ENCODE measurements at regions not wholly inside any gene's neighbourhood (a gene's known extent, or its start where the extent isn't known, plus 50 kb on each side); places are given as distances from the start of the nearest gene placed in this dataset.

DNA sequence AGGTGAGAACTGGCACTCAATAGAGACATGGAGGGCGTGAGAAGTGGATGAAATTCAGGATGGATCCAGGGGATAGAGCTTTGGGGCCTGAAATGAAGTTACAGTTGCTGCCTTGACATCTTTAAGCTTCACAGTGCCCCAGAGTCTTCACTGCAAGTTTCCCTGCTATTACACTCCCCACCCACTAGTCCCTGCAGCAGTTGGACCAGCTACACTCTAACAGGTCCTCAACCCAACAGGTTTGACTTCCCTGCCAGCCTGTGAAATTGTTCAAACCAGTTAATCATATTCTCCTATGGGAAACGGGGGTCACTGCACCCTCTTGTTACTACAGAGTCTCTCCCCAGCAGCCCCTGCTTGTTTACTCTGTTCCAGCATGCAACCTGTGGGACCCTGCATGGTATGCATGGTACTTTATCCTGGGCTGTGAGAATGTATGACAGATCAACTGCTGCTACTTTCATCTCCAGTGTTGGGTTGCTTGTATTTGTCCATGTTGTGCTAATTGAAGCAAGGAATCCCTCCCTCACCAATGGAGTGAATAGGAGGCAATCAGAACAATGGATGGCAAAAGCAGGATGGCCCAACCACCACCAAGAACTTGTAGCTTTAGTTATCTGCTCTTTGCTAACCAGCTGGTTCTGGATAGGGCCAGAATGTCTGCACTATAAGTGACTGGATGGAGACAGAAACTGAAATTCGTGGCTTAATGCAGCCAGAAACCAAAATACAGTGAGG, 314.2 kb downstream of the OLFM4 start:
- no peak overlapping the region for H3K4me3 ChIP-seq (replicated peaks in 1 of 3; ENCODE audit: low read depth in 2 of 3, low read length in 3 of 3)
- Mint-ChIP-seq H3K27ac (no peak overlapping the region), H3K27me3 (ENCODE audit: low read depth in 3 of 3) (peaks cover 0 to 2% (median 0%) of the 10 kb centered on the region in 3 donors), H3K9me3 (peaks cover 0 to 9% (median 3%) of the 10 kb centered on the region in 7 donors), H3K36me3 (no peaks in the 10 kb centered on the region), H3K4me1 (no peaks in the 10 kb centered on the region), H3K4me3 (no peak overlapping the region)
- TF ChIP-seq, protein P1, sequence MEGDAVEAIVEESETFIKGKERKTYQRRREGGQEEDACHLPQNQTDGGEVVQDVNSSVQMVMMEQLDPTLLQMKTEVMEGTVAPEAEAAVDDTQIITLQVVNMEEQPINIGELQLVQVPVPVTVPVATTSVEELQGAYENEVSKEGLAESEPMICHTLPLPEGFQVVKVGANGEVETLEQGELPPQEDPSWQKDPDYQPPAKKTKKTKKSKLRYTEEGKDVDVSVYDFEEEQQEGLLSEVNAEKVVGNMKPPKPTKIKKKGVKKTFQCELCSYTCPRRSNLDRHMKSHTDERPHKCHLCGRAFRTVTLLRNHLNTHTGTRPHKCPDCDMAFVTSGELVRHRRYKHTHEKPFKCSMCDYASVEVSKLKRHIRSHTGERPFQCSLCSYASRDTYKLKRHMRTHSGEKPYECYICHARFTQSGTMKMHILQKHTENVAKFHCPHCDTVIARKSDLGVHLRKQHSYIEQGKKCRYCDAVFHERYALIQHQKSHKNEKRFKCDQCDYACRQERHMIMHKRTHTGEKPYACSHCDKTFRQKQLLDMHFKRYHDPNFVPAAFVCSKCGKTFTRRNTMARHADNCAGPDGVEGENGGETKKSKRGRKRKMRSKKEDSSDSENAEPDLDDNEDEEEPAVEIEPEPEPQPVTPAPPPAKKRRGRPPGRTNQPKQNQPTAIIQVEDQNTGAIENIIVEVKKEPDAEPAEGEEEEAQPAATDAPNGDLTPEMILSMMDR (IDR thresholded peaks at IDR 0.05) = no peak
- H3K4me2 ChIP-seq (replicated peaks; ENCODE audit: extremely low read depth, low read length, poor library complexity, severe bottlenecking) = no peak overlapping the region
- no peaks in the 10 kb centered on the region for H3K36me3 ChIP-seq (replicated peaks in 1 of 2; ENCODE audit: control insufficient read depth in 1 of 2, insufficient read depth in 2 of 2, low read length in 2 of 2)
- no peak for DNase-seq
- H3K79me2 ChIP-seq (ENCODE audit: insufficient read depth, low read length) = no peaks in the 10 kb centered on the region
- H3K9ac ChIP-seq (ENCODE audit: insufficient read depth, low read length, poor library complexity, severe bottlenecking) = no peak overlapping the region
- H3K9me3 ChIP-seq (replicated peaks in 1 of 2; ENCODE audit: control insufficient read depth in 1 of 2, insufficient read depth in 1 of 2, low read length in 2 of 2) = peaks cover 0 to 3% of the 10 kb centered on the region in 2 donors
- no peak overlapping the region for H3K27ac ChIP-seq (ENCODE audit: low read depth in 1 of 2, low read length in 2 of 2)
- no peaks in the 10 kb centered on the region for H3K27me3 ChIP-seq (ENCODE audit: control insufficient read depth in 2 of 2, insufficient read depth in 2 of 2, low read length in 2 of 2)
- H3K4me1 ChIP-seq (ENCODE audit: control insufficient read depth in 1 of 2, insufficient read depth in 2 of 2, low read length in 2 of 2) = no peaks in the 10 kb centered on the region
- no peaks in the 10 kb centered on the region for H4K20me1 ChIP-seq (ENCODE audit: insufficient read depth, low read length)
- H2AFZ ChIP-seq (ENCODE audit: insufficient read depth, low read depth, low read length, poor library complexity, severe bottlenecking) = no peak overlapping the region
- 80% methylated on average over 1 of the region's 3 CpGs for WGBS (ENCODE audit: insufficient coverage)
- intact Hi-C loops (cut with micrococcal nuclease) = no loop called here

DNA sequence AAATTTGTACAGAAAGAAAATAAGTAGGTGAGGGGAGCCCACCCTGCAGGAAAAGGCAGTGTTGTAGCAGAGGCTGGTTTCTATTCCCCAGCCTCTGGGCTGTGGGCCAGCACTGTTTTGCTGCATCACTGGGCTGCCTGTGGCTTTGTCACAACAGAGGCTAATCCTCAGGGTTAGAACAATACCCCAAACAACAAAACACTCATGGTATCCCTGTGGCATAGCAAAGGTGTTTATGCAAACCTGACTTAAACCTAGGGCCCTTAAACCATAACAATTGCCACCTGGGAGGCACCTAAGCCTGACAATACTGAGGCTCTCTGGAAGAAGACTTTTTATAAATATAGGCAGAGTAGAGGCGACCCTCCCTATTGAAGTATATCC, 314.7 kb downstream of the OLFM4 start:
- intact Hi-C loops (cut with micrococcal nuclease) = no loop called here
- no peaks in the 10 kb centered on the region for H3K36me3 ChIP-seq (replicated peaks in 1 of 2; ENCODE audit: control insufficient read depth in 1 of 2, insufficient read depth in 2 of 2, low read length in 2 of 2)
- no peak overlapping the region for H3K27ac Mint-ChIP-seq
- no peak for DNase-seq
- TF ChIP-seq, protein P1 (IDR thresholded peaks at IDR 0.05) = no peak
- no CpG with 5 or more reads among the region's 1 CpG for WGBS (ENCODE audit: insufficient coverage)
- H3K4me2 ChIP-seq (replicated peaks; ENCODE audit: extremely low read depth, low read length, poor library complexity, severe bottlenecking) = no peak overlapping the region
- H3K36me3 Mint-ChIP-seq = no peaks in the 10 kb centered on the region
- H3K9ac ChIP-seq (ENCODE audit: insufficient read depth, low read length, poor library complexity, severe bottlenecking) = no peak overlapping the region
- H3K9me3 ChIP-seq (replicated peaks in 1 of 2; ENCODE audit: control insufficient read depth in 1 of 2, insufficient read depth in 1 of 2, low read length in 2 of 2) = peaks cover 0 to 3% of the 10 kb centered on the region in 2 donors
- H3K4me3 Mint-ChIP-seq = no peak overlapping the region
- H2AFZ ChIP-seq (ENCODE audit: insufficient read depth, low read depth, low read length, poor library complexity, severe bottlenecking) = no peak overlapping the region
- H3K27me3 ChIP-seq (ENCODE audit: control insufficient read depth in 2 of 2, insufficient read depth in 2 of 2, low read length in 2 of 2) = no peaks in the 10 kb centered on the region
- H3K27ac ChIP-seq (ENCODE audit: low read depth in 1 of 2, low read length in 2 of 2) = no peak overlapping the region
- peaks cover 0 to 9% (median 2%) of the 10 kb centered on the region in 7 donors for H3K9me3 Mint-ChIP-seq
- no peaks in the 10 kb centered on the region for H3K4me1 ChIP-seq (ENCODE audit: control insufficient read depth in 1 of 2, insufficient read depth in 2 of 2, low read length in 2 of 2)
- H3K79me2 ChIP-seq (ENCODE audit: insufficient read depth, low read length) = no peaks in the 10 kb centered on the region
- H3K27me3 Mint-ChIP-seq (ENCODE audit: low read depth in 3 of 3) = peaks cover 0 to 2% (median 0%) of the 10 kb centered on the region in 3 donors
- H3K4me3 ChIP-seq (replicated peaks in 1 of 3; ENCODE audit: low read depth in 2 of 3, low read length in 3 of 3) = no peak overlapping the region
- no peaks in the 10 kb centered on the region for H3K4me1 Mint-ChIP-seq
- H4K20me1 ChIP-seq (ENCODE audit: insufficient read depth, low read length) = no peaks in the 10 kb centered on the region
